ENCODE measurements at regions not wholly inside any gene's neighbourhood (a gene's known extent, or its start where the extent isn't known, plus 50 kb on each side); places are given as distances from the start of the nearest gene placed in this dataset.

DNA sequence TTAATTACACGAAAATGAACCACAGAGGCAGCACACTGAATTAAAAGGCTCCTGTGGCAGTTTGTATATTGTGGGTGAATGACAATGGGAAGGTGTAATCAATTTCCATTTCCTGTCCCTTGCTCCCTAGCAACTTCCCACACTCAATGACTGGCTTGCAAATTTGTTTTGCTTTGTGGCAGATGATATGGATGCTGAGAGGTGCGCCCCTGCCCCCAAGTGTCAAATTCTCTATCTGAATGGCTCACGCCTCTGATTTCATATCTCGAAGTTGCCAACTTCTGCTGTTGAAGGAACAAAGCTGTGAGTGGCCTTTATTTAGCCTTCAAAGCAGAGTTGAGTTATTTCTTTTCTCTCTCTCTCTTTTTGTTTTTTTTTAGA, 86.0 kb downstream of the FOXD2 start:
- TF ChIP-seq, protein P1, sequence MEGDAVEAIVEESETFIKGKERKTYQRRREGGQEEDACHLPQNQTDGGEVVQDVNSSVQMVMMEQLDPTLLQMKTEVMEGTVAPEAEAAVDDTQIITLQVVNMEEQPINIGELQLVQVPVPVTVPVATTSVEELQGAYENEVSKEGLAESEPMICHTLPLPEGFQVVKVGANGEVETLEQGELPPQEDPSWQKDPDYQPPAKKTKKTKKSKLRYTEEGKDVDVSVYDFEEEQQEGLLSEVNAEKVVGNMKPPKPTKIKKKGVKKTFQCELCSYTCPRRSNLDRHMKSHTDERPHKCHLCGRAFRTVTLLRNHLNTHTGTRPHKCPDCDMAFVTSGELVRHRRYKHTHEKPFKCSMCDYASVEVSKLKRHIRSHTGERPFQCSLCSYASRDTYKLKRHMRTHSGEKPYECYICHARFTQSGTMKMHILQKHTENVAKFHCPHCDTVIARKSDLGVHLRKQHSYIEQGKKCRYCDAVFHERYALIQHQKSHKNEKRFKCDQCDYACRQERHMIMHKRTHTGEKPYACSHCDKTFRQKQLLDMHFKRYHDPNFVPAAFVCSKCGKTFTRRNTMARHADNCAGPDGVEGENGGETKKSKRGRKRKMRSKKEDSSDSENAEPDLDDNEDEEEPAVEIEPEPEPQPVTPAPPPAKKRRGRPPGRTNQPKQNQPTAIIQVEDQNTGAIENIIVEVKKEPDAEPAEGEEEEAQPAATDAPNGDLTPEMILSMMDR (IDR thresholded peaks at IDR 0.05), result no peak
- TF ChIP-seq POLR2A (IDR thresholded peaks at IDR 0.05), result no peak

All from lower leg skin (tissue), 3 donors.